AG09319 (cell line): ENCODE measurements at regions not wholly inside any gene's neighbourhood (a gene's known extent, or its start where the extent isn't known, plus 50 kb on each side); places are given as distances from the start of the nearest gene placed in this dataset.
"Not testable (repeated sequence)": the region's sequence is repeated elsewhere in the genome, so short reads cannot be mapped to it uniquely, and the experiment has no call there.

Experiments used
- DNase-seq: peaks from one replicate; pipeline ENCODE4 v3.0.0-alpha.2; 2010; ENCODE audit warnings: low read depth; ENCODE audit errors: extremely low read depth
- TF ChIP-seq, protein P1 (sequence below): IDR thresholded peaks from 2 replicates; pipeline ENCODE4 v1.5.1; 2011; ENCODE audit warnings: low read depth, mild to moderate bottlenecking, inconsistent platforms, low read length, moderate library complexity

DNA sequence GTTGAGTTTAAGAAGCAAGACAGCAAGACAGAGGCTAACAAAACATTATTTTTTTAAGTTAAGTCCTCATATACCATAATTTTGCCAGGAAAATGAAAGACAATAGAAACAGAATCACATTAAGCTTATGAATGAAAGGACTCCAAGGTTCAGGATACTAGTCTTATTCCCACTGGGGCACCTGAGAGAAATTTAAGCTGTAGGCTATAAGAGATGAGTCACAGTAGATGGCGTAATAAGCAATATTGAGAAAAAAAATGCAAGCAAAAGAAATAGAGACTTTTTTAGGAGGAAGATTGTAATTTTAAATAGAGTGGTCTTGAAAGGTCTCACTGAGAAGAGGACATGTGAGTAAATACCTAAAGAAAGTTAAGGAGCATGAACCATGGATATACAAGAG lies 57.1 kb upstream of the KIF2B start:
- TF ChIP-seq, protein P1, sequence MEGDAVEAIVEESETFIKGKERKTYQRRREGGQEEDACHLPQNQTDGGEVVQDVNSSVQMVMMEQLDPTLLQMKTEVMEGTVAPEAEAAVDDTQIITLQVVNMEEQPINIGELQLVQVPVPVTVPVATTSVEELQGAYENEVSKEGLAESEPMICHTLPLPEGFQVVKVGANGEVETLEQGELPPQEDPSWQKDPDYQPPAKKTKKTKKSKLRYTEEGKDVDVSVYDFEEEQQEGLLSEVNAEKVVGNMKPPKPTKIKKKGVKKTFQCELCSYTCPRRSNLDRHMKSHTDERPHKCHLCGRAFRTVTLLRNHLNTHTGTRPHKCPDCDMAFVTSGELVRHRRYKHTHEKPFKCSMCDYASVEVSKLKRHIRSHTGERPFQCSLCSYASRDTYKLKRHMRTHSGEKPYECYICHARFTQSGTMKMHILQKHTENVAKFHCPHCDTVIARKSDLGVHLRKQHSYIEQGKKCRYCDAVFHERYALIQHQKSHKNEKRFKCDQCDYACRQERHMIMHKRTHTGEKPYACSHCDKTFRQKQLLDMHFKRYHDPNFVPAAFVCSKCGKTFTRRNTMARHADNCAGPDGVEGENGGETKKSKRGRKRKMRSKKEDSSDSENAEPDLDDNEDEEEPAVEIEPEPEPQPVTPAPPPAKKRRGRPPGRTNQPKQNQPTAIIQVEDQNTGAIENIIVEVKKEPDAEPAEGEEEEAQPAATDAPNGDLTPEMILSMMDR, result no peak

DNA sequence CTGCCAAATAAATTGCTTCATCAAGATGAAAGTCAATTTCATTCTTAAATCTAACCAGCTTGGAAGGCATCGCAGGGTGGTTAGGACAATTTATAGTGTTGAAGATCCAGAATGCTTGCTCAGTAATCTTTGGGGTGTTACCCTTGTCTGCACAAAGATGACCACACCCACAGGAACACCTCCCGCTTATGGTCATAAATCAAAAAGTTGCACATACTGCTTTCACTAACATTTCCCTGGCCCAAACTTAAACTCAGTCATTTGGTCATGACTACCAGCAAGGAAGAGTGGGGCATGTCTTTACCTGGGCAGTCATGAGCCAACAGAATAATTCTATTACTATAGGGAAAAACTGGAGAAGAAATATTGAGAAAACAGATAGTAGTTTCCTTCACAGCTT lies 57.6 kb upstream of the KIF2B start:
- DNase-seq, result no peak
- TF ChIP-seq, protein P1, result no peak

More for the DNA sequence above, 57.1 kb upstream of the KIF2B start:
- no peak for DNase-seq

DNA sequence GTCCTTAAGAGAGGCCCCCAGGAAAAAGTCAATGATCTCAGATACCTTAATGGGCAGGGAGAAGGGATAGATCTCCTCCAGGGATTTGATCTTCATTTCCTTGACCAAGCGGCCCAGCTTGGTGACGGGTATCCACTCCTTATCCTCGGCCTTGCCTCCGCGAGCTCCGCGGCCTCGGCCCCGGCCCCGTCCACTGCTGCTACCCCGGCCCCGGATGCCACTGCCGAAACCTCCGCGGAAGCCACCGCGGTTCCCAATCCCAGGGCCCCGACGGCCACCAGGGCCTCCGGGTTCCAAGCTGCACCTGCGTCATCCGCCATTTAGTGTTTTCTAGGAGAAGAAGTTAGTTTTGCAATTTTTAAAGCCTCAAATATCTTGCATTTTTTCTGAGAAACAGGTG lies 65.2 kb upstream of the KIF2B start:
- DNase-seq, result no peak
- TF ChIP-seq, protein P1, result no peak

GRCh38 chr17:53757116-53757515 lies 65.6 kb upstream of the KIF2B start:
- not testable (repeated sequence) for DNase-seq

GRCh38 chr17:53749178-53749577 lies 73.5 kb upstream of the KIF2B start:
- no peak for DNase-seq
- TF ChIP-seq, protein P1, result no peak

GRCh38 chr17:53748159-53748820 lies 74.4 kb upstream of the KIF2B start:
- not testable (repeated sequence) for DNase-seq

GRCh38 chr17:53740312-53740711 lies 82.4 kb upstream of the KIF2B start:
- DNase-seq, result no peak
- TF ChIP-seq, protein P1, result no peak

DNA sequence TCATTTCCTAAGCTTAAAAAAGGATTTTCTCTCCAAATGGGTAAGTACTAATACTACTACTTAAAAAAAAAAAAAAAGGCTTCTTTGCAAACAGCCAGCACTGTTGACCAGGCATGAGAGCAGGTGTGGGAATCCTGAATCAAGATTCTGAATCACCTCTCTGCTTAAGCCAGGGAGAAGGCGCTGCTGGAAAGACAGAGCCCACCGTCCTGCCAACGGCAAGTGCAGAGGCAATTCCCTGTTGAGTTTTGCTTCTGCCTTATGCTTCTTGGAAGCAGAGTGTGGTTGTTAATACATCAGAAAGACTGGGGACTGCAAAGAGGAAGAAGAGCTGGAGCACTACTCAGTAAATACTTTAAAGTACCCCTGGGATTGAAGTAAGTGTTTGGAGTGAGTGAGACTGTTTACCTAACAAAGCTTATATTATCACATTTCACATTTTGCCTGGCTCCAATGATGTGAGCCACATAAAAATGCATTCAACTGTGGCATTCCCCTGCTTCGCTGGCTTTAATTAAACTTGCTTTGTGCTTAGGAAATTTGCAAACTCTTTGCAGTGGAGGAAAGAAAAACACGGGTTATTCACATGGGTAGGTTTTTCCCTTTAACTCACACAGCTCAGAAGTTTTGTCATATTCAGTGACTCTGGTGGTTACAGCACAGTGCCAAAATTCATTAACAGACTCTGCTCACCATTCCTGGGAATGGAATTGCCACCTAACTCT lies 86.0 kb upstream of the KIF2B start:
- TF ChIP-seq, protein P1, result no peak
- no peak for DNase-seq
